ENCODE measurements at regions not wholly inside any gene's neighbourhood (a gene's known extent, or its start where the extent isn't known, plus 50 kb on each side); places are given as distances from the start of the nearest gene placed in this dataset.

DNA sequence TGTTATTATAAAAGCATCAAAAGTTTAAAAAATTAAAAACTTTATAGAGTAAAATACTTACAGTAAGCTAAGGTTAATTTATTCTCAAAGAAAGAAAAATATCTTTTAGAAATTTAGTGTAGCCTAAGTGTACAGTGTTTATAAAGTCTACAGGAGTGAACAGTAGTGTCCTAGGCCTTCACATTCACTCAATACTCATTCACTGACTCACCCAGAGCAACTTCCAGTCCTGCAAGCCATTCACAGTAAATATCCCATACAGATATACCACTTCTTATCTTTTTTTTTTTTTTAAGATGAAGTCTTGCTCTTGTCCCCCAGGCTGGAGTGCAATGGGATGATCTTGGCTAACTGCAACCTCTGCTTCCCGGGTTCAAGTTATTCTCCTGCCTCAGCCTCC, 73.1 kb upstream of the FST start:
- TF ChIP-seq, protein P1, sequence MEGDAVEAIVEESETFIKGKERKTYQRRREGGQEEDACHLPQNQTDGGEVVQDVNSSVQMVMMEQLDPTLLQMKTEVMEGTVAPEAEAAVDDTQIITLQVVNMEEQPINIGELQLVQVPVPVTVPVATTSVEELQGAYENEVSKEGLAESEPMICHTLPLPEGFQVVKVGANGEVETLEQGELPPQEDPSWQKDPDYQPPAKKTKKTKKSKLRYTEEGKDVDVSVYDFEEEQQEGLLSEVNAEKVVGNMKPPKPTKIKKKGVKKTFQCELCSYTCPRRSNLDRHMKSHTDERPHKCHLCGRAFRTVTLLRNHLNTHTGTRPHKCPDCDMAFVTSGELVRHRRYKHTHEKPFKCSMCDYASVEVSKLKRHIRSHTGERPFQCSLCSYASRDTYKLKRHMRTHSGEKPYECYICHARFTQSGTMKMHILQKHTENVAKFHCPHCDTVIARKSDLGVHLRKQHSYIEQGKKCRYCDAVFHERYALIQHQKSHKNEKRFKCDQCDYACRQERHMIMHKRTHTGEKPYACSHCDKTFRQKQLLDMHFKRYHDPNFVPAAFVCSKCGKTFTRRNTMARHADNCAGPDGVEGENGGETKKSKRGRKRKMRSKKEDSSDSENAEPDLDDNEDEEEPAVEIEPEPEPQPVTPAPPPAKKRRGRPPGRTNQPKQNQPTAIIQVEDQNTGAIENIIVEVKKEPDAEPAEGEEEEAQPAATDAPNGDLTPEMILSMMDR (optimal IDR thresholded peaks at IDR 0.05 in 1 of 3, IDR thresholded peaks at IDR 0.05 in 1 of 3, conservative IDR thresholded peaks at IDR 0.05 in 1 of 3; ENCODE audit: extremely low read depth in 1 of 3, insufficient read depth in 2 of 3, low read length in 3 of 3) = no peak
- no peak for TF ChIP-seq EZH2 (IDR thresholded peaks at IDR 0.05; ENCODE audit: low read length)

Measured in keratinocyte (primary cell).